NCI-H2029 treated with DMSO at 0.1 percent for 48 hours (cell line): ENCODE measurements at regions not wholly inside any gene's neighbourhood (a gene's known extent, or its start where the extent isn't known, plus 50 kb on each side); places are given as distances from the start of the nearest gene placed in this dataset.

ENCODE experiments used
- DNase-seq: peaks from one replicate; lab custom pipeline; 2025; lab: John Stamatoyannopoulos, UW

GRCh38 chr9:99399474-99399873 lies 177.4 kb downstream of the SEC61B start:
- DNase-seq = no peak

GRCh38 chr9:99400184-99400731 lies 178.2 kb downstream of the SEC61B start:
- no peak for DNase-seq

DNA sequence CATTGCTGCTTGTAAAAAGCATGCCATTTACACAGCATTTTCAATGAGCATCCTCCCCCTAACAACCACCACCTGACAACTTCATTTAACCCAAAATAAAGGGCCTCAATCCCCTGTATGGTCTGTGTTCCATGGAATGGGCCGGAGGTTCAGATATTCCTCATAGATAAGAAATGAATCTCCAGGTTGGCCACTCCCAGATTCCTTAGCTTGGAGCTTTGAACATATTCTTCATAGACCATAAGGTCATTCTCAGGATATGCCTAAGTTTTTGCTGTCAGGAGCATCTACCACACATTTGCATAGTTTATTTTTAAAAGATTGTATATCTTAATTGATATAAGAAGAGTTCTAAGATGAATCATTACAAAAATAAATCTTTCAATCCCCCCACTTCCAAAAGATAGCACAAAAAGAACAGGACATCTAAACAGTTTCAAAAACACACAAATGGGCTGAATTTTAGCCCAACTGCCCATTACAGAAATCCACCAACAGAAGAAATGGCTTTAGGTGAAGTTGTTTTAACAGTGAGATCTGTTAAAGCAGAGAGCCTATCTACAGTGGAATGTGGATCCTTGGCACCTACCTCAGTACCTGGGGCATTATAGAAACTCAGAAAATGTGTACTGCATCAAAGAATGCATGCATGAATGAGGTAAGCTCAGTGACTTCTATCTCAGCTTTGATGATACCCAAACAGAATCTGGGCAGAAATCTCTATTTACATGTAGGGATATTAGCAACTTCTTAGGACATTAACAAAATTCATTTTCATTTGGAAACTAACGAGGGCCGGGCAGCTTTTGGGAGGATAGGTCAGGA lies 179.8 kb downstream of the SEC61B start:
- DNase-seq = no peak

DNA sequence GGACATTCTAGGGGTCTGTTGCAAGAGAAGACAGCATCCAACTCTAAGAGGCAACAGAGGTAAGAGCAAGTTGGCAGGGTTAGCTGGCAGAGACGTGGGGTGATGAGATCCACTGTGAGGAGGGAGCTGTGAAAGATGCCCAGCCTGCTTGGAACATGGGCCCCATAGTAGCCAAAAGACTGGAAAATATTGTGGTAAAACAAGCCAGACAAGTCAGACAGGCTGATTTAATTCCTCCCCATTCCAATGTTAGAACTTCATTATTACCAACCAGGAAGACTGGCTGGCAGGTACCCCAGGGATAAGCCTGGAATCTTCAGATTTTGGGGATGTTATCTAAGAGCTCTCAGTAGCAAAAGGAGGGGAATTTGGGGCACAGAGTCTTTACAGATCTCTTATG lies 181.3 kb downstream of the SEC61B start:
- DNase-seq = no peak

- no peak for DNase-seq
Observed at GRCh38 chr9:99405359-99405758, 183.3 kb downstream of the SEC61B start.

- DNase-seq = no peak
Observed at GRCh38 chr9:99406939-99407338, 184.9 kb downstream of the SEC61B start.

DNA sequence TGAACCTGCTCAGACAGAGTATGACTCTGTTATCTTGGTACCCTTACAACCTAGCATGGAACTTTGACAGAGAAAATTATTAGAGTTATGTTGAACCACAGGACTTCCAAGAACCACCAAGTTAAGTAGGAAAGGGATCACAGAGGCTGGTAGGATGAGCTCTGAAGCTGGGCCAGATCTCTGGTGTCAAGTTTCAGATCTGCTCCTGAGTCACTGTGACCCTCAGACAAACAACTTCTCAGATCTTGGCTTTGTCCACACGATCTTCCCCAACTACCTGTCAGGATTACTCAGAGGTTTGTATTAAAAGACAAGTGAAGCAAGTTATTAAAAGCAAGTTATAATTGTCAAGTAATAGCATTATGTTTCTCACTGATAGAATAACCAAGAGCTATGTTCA lies 189.0 kb downstream of the SEC61B start:
- DNase-seq = no peak

GRCh38 chr9:99411479-99412115 lies 189.5 kb downstream of the SEC61B start:
- no peak for DNase-seq

DNA sequence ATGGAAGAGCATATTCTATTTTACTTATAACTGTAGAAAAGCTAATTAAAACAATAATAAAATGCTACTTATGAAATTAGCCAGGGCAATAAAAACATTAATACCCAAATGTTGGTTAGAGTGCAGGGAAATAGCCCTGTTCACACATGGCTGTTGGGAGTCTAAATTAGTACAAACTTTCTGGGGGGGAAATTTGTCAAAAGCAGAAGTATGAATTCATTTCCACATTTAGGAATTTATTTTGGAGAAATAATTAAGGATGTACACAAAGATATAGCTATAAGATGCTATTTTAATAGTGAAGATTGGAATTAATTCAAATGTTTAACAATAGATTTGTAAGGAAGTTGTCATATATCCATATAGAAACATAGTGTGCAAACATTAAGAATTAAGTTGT lies 190.5 kb downstream of the SEC61B start:
- no peak for DNase-seq

GRCh38 chr9:99414321-99414720 lies 192.2 kb downstream of the SEC61B start:
- DNase-seq = no peak

GRCh38 chr9:99415606-99416005 lies 193.5 kb downstream of the SEC61B start:
- DNase-seq = no peak

DNA sequence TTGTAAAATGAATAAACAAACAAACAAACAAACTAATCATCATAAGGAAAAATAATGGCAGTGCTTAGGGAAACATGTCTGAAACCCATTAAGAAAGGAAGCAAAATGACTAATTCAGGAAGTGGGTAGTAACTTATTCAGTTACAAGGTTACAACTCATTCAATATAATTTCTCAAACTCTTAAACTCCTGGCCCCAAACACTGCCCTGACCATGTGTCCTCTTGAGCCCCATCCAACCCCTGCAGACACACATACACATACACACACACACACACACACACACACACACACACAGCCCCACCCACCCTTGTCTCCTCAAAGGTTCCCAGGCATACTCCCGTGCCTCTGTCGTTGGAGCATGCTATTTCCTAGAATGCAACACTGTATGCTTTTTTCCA lies 193.9 kb downstream of the SEC61B start:
- no peak for DNase-seq

- no peak for DNase-seq
Observed at GRCh38 chr9:99419070-99419469, 197.0 kb downstream of the SEC61B start.

DNA sequence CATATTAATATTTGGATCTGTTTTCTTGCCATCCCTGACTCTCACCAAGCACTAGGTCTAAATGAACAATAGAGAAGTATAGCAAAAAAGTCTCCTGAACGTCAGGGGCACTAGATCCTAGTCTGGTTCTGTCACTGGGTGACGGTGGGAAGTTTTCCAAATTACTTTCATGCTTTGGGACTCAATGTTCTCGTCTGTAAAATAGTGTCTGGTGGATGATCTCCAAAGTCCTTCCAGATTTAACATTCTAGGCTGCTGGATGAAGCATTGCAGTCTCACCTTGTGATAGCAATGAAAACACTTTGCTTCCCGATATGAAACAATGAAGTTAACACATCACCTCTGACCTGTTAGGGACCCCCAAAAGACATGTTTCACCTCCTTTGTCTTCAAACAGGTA lies 199.3 kb downstream of the SEC61B start:
- no peak for DNase-seq

- DNase-seq = no peak
Observed at GRCh38 chr9:99425124-99425523, 203.0 kb downstream of the SEC61B start.

DNA sequence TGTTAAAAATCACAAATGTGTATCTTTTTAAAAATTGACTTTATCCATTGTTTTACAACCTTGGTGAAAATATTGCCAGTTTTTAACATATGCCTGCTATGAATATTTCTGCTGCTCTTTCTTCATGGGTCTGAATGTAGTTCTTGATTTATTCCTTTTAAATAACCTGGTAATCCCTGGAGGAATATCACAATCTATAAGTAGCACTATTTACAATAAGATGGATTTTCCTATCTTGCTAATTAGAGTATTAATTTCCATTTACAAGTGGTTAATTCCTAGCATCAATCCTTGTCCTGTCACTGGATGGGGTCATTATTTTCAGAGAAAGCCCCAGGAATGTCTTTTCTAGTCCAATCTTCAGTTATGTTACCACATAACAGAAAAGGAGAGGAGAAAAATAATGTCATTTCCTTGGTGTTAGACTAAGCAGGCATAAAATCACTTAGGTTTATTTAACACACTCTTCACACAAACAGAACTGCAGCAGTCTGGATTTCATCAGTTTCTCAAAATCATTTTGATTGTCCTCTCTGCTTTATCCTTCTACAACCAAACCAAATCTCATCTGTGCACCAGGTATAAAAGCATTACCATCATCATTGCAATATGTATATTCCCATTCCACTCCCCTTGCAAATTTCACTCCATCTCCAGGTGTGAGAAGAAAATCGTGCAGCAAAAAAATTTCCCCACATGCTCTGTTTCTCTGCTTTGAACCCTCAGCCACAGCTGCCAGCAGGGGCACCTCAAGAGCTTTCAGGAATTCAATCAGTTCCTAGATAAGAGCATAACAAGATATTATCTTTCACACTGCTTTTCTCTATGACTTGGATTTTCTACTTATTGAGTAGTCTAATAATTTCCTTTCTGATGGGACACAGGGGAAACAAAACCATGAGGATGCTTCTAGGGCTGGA lies 204.1 kb downstream of the SEC61B start:
- no peak for DNase-seq

DNA sequence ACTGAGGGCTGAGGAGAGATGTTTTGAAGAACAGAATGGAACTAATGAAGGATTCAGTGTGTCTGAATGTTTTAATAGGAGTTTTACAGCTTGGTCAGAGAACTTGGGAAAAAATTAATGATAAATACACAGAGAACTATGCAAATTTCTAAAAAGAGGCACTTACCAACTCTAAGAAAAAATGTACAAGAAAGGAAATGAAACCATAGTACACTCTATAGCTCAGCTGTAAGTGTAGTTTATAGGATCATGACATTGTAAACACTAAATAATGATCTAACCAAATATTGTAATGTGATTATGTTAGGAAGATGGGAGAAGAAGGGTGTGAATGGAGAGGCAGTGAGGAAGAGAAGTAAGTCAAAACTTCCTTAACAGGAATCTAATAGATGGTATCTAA lies 205.2 kb downstream of the SEC61B start:
- DNase-seq = no peak

GRCh38 chr9:99430301-99430700 lies 208.2 kb downstream of the SEC61B start:
- no peak for DNase-seq

GRCh38 chr9:99431103-99431502 lies 209.0 kb downstream of the SEC61B start:
- DNase-seq = no peak

GRCh38 chr9:99432075-99432474 lies 210.0 kb downstream of the SEC61B start:
- DNase-seq = no peak

GRCh38 chr9:99433095-99433494 lies 211.0 kb downstream of the SEC61B start:
- DNase-seq = no peak

- no peak for DNase-seq
Observed at GRCh38 chr9:99433555-99433954, 211.5 kb downstream of the SEC61B start.
